Testis (tissue), 2 donors: ENCODE measurements at regions not wholly inside any gene's neighbourhood (a gene's known extent, or its start where the extent isn't known, plus 50 kb on each side); places are given as distances from the start of the nearest gene placed in this dataset.

Experiments
- CTCF ChIP-seq, 3 experiments: fragments of 450-650 bp in 2 of 3; fragments of 200-600 bp in 1 of 3; sonication (generic) in 1 of 3; IDR thresholded peaks; one replicate each; pipeline ENCODE4 v1.5.1; 2016 to 2019; ENCODE audit warnings: antibody characterized with exemption in 3 of 3, mild to moderate bottlenecking in 2 of 3, moderate library complexity in 1 of 3
- POLR2A ChIP-seq: fragments of 450-650 bp; IDR thresholded peaks from one replicate; pipeline ENCODE4 v1.6.1; 2017; ENCODE audit warnings: antibody characterized with exemption, mild to moderate bottlenecking, moderate library complexity

DNA sequence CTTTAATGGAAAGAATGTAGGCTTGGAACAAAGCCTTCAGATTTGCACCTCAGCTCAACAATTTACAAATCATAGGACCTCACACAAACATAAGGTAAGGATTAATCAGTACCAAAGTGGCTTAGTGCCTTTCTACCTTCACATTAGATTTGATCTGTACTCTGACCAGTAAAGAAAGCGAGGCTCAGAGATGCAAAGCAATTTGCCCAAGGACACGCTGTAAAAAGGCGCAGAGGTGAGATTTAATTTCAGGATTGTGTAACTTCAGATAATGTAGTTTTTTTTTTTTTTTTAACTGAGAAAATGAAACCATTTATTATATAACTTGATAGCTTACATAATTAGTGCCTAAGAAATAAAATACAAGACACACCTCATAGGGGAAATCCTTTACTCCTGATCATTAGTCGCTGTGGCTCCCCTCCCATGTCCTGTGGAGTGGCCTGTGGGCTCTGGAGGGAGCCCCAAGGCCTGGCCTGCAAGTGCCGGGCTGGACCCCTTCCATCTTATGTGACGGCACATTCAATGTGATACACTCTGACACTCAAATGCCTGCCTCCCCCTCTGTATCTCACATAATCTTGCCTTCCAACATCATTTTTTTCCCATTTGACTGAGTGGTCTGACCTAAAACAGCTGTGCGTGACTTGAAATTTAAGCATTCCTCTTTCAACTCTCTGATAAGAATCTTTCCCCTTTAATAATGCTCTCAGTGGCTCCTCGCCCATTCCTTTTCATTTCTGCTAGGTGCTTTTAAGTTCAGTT, 426.5 kb upstream of the DAB1 start:
- TF ChIP-seq CTCF (IDR thresholded peaks at IDR 0.05) = no peak
- TF ChIP-seq POLR2A = no peak
